AG20443 (cell line): ENCODE measurements at regions not wholly inside any gene's neighbourhood (a gene's known extent, or its start where the extent isn't known, plus 50 kb on each side); places are given as distances from the start of the nearest gene placed in this dataset.

Experiments
- DNase-seq: peaks from one replicate; pipeline ENCODE4 v3.0.0; 2012; ENCODE audit warnings: low spot score, mixed read lengths

GRCh38 chr2:14185906-14186305 lies 446.6 kb upstream of the LRATD1 start:
- DNase-seq = no peak

DNA sequence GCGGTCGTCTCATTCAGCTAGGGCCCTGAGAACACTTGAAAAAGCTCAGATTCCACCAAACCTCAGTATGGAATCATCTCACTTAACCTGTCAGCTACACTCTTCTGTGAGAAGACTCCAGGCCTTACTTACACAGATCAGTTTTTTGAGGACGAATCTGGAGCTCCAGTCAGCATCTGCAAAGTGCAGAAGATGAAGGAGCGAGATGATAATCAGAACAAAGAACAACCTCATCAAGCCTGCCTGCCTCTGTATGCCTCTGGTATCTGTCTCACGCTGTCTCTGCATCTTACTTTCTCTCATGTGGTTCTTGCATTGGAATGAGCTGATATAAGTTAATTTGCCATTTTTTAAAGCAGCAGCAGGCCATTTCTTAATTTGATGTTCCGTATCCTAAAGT lies 444.1 kb upstream of the LRATD1 start:
- no peak for DNase-seq

DNA sequence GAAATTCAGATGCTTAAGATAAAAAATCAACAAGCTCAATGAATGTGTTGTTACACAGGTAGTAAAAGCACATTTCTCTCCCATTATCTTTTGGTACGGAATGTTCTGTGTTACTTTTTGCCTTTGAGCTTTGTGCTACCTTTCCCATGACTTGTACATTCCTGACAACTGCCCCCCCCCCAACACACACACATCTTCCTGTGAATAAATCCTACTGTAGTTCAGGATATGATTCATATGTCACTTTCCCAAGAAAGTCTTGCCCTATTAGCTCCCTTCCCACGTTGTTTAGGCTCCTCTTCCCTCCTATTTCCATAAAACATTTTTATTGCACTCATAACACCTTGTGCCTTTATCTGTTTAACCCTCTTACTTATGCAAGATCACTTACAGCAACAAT lies 442.6 kb upstream of the LRATD1 start:
- no peak for DNase-seq

DNA sequence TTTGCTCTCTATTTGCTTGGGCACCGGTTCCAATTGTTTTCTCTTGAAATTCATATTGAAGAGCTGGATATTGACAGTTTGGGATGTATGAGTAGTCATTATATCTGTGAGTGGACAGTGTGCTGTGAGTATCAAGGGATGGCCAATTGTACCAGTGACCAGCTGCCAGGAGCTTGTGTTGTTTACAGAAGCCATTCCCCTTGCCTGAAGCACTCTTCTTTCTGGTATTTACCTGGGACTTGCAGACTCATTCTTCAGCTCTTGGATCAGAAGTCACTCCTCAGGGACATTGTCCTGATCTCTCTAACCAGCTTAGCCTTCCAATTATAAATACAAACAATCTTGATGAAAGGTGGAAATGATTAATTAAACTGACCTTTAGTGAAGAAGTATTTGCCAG lies 438.3 kb upstream of the LRATD1 start:
- no peak for DNase-seq

- DNase-seq = no peak
Measured at GRCh38 chr2:14197293-14197692, 435.2 kb upstream of the LRATD1 start.

DNA sequence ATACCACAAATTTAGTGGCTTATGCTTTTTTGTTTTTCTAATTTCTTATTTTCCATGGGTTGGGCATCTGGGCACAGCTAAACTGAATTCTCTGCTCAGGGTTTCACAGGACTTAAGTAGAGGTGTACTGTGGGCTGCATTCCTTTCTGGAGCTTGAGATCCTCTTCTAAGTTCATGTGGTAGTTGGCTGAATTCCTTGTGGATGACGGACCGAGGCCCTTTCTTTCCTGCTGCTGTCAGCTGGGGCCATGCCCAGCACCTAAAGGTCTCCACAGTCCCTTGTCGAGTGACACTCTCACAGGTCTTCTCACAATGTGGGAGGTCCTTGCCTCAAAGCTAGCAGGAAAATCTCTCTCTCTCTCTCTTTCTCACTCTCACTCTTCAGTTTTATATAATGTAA lies 433.5 kb upstream of the LRATD1 start:
- no peak for DNase-seq

DNA sequence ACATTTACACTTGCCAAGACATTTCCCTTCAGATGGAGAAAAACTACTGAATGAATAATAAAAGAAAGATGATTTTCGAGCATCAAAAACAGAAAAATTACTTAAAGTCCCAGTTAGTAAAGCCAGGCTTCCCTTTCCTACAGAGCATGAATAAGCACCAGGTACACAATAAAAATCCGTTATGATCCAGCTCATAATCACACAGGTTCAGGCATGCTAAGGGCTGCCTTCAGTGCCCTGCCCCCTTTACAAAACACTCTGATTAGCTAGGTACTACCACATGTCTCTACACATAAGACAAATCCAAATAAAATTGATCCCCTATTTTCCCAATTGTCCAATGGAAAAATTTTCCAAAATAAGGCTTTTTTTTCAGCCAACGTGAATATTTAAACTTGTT lies 413.2 kb upstream of the LRATD1 start:
- DNase-seq = no peak

DNA sequence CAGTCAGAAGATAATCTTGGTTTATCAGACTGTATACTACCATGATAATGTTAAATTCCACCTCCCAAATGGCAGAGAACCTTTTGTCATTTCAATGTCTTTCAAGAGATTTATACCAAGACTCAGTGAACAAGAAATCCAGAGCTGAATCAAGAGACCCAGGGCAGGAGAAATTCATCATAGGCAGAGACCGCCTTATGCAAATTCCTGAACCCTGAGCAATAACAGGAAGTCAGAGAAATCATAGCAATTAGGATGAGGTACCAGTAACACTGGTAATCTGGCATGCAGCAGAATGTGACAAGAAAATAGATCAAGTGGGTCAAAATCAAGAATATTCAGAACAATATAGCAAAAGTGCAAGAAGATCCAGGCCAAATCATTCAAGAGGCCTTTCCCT lies 412.4 kb upstream of the LRATD1 start:
- DNase-seq = peak; percentile 32

DNA sequence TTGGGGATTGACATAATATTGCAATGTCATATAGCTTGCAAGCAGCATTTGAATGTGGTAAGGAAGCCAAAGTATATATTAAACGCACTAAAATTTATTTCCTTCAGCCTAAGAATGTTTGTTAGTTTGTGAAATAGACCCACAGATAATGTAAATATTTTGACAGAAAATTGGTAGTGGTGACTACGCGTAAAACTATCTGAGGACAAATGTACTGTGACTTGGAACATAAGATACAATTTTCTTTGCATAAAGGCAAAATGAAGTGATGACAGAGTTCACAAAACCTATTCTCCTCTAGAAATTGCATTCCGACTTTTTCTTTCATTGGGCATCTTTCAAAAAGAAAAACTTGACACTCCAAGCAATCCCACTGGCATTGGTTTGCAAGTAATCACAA lies 411.1 kb upstream of the LRATD1 start:
- DNase-seq = no peak

- DNase-seq = no peak
Measured at GRCh38 chr2:14223576-14223975, 408.9 kb upstream of the LRATD1 start.

- DNase-seq = no peak
Measured at GRCh38 chr2:14231391-14231898, 401.1 kb upstream of the LRATD1 start.

GRCh38 chr2:14232217-14232616 lies 400.3 kb upstream of the LRATD1 start:
- no peak for DNase-seq

DNA sequence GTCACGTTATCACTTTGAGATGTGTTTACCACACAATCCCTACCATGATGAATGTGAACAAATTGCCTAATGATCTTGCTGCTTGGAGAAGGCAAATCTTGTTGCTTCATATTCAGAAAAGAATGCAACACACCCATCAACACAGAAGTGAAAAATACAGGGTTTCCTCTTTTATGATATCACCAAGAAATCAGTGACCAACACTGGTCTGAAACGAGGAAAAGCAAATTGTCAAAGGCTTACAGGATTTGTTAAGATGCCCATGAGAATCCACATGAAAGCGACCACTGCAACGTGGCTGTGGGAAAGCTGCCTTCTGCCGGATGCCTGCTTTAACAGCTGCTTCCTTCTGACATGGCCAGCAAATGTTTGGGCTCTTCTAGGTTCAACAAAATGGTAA lies 397.6 kb upstream of the LRATD1 start:
- no peak for DNase-seq

DNA sequence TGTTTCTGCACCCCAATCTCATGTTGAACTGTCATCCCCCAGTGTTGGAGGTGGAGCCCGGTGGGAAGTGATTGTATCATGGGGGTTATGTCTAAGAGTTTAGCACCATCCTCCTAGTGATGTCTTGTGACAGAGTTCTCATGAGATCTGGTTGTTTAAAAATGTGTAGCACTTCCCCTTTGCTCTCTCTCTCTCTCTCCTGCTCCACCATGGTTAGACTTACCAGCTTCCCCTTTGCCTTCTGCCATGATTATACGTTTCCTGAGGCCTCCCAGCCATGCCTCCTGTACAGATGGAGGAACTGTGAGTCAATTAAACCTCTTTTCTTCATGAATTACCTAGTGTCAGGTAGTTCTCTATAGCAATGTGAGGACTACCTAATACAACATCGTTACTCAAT lies 396.9 kb upstream of the LRATD1 start:
- DNase-seq = no peak

DNA sequence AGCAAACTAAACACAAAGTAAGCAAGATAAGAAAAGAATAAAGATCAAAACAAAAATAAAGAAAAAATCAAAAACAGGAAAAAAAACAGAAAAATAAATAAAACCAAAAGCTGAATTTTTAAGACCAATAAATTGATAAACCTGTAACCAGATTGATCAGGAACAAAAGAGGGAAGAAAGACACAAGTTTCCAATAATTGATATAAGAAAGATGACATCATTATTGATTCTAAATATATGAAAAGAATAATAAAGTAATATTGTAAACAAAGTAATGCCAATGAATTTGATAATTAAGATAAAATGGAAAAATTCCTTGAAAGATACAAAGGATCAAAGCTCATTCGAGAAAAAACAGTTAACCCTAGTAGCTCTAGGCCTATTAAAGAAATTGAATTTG lies 394.6 kb upstream of the LRATD1 start:
- no peak for DNase-seq

- no peak for DNase-seq
Measured at GRCh38 chr2:14239605-14240004, 392.9 kb upstream of the LRATD1 start.

GRCh38 chr2:14240868-14241267 lies 391.6 kb upstream of the LRATD1 start:
- no peak for DNase-seq

GRCh38 chr2:14245901-14246300 lies 386.6 kb upstream of the LRATD1 start:
- DNase-seq = peak; percentile 14

- DNase-seq = no peak
Measured at GRCh38 chr2:14255135-14255820, 377.2 kb upstream of the LRATD1 start.

- peak; percentile 21 for DNase-seq
Measured at GRCh38 chr2:14256890-14257289, 375.6 kb upstream of the LRATD1 start.

DNA sequence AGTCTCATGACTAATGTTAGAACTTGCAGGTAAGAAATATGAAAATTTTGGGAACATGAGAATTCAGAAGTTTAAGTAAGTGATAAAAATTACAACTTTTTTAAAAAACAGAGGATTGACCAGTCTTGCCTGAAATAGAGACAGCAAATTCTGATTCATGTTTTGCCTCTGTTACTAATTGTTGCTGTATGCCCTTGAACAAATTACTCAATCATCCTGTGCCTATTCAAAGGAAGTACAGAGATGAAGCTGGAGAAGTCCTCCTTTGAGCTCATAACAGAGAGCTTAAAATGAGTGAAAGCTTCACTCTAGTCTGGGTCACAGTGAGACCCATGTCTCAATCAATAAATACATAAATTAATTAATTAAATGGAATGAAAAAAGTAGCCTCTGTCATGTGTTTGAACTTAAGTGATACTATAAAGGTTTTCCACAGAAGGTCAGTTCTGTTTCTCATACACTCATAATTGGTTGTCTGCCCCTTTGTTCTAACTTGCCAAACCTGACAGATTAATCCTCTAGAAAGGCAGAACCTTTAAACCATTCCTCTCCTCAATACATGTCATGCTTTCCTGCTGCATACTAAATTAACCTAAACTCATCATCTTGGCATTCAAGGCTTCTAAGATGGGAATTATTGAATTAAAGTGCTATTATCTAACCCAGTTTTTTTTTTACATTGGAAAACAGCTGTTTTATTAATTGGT lies 374.6 kb upstream of the LRATD1 start:
- DNase-seq = no peak

GRCh38 chr2:14261771-14262170 lies 370.7 kb upstream of the LRATD1 start:
- DNase-seq = peak; percentile 19

DNA sequence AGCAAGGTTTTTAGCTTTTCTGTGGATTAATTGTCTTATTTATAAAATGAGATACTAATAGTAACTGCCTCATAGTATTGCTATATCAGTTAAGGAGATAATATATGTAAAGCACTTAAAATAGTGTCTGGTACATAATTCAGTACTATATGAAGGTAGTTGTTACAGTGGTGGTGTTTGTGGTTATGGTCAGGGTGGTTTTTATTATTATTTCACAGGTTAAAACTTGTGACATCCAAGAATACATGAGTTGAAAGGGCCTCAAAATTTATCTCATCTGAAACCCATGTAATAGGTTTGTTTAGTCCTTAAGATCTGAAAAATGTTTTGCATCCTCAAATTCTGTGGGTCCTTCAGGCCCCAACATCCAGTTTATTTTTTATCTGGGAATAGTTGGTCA lies 369.5 kb upstream of the LRATD1 start:
- no peak for DNase-seq
